ENCODE measurements at regions not wholly inside any gene's neighbourhood (a gene's known extent, or its start where the extent isn't known, plus 50 kb on each side); places are given as distances from the start of the nearest gene placed in this dataset.

GRCh38 chr14:94685681-94686485, 73.7 kb downstream of the SERPINA3 start:
- Histone ChIP-seq H3K36me3 (ENCODE audit: control insufficient read depth, insufficient read depth, low read length) (no peaks in the 10 kb centered on the region), H3K27ac (ENCODE audit: insufficient read depth, low read length, poor library complexity, severe bottlenecking) (no peak overlapping the region), H3K9me3 (ENCODE audit: control insufficient read depth, low read length) (no peaks in the 10 kb centered on the region), H3K27me3 (replicated peaks; ENCODE audit: control insufficient read depth, insufficient read depth, low read length, poor library complexity, severe bottlenecking) (peaks cover 9% of the 10 kb centered on the region), H3K4me1 (ENCODE audit: control insufficient read depth, insufficient read depth, low read length, poor library complexity, severe bottlenecking) (peaks cover 6% of the 10 kb centered on the region), H3K4me3 (ENCODE audit: insufficient read depth, low read depth, low read length, poor library complexity, severe bottlenecking) (no peak overlapping the region)
- DNase-seq: no peak

- Histone ChIP-seq H3K9me3 (ENCODE audit: control insufficient read depth, low read length) (no peaks in the 10 kb centered on the region), H3K27me3 (replicated peaks; ENCODE audit: control insufficient read depth, insufficient read depth, low read length, poor library complexity, severe bottlenecking) (peaks cover 9% of the 10 kb centered on the region), H3K27ac (ENCODE audit: insufficient read depth, low read length, poor library complexity, severe bottlenecking) (no peak overlapping the region), H3K4me1 (ENCODE audit: control insufficient read depth, insufficient read depth, low read length, poor library complexity, severe bottlenecking) (peaks cover 6% of the 10 kb centered on the region), H3K36me3 (ENCODE audit: control insufficient read depth, insufficient read depth, low read length) (no peaks in the 10 kb centered on the region), H3K4me3 (ENCODE audit: insufficient read depth, low read depth, low read length, poor library complexity, severe bottlenecking) (no peak overlapping the region)
- DNase-seq: no peak
Observed at GRCh38 chr14:94685166-94685581, 73.0 kb downstream of the SERPINA3 start.

- Histone ChIP-seq H3K4me1 (ENCODE audit: control insufficient read depth, insufficient read depth, low read length, poor library complexity, severe bottlenecking) (no peaks in the 10 kb centered on the region), H3K27me3 (replicated peaks; ENCODE audit: control insufficient read depth, insufficient read depth, low read length, poor library complexity, severe bottlenecking) (no peaks in the 10 kb centered on the region), H3K36me3 (ENCODE audit: control insufficient read depth, insufficient read depth, low read length) (no peaks in the 10 kb centered on the region), H3K4me3 (ENCODE audit: insufficient read depth, low read depth, low read length, poor library complexity, severe bottlenecking) (no peak overlapping the region), H3K27ac (ENCODE audit: insufficient read depth, low read length, poor library complexity, severe bottlenecking) (no peak overlapping the region), H3K9me3 (ENCODE audit: control insufficient read depth, low read length) (no peaks in the 10 kb centered on the region)
- DNase-seq: no peak
Observed at GRCh38 chr14:94682736-94683135, 70.5 kb downstream of the SERPINA3 start.

GRCh38 chr14:94682061-94682516, 69.9 kb downstream of the SERPINA3 start:
- Histone ChIP-seq H3K9me3 (ENCODE audit: control insufficient read depth, low read length) (no peaks in the 10 kb centered on the region), H3K27me3 (replicated peaks; ENCODE audit: control insufficient read depth, insufficient read depth, low read length, poor library complexity, severe bottlenecking) (peaks cover 3% of the 10 kb centered on the region), H3K27ac (ENCODE audit: insufficient read depth, low read length, poor library complexity, severe bottlenecking) (no peak overlapping the region), H3K36me3 (ENCODE audit: control insufficient read depth, insufficient read depth, low read length) (no peaks in the 10 kb centered on the region), H3K4me3 (ENCODE audit: insufficient read depth, low read depth, low read length, poor library complexity, severe bottlenecking) (no peak overlapping the region), H3K4me1 (ENCODE audit: control insufficient read depth, insufficient read depth, low read length, poor library complexity, severe bottlenecking) (no peaks in the 10 kb centered on the region)
- DNase-seq: no peak

GRCh38 chr14:94681300-94682060, 69.3 kb downstream of the SERPINA3 start:
- no peaks in the 10 kb centered on the region for H3K36me3 ChIP-seq (ENCODE audit: control insufficient read depth, insufficient read depth, low read length)
- no peak overlapping the region for H3K27ac ChIP-seq (ENCODE audit: insufficient read depth, low read length, poor library complexity, severe bottlenecking)
- H3K4me3 ChIP-seq (ENCODE audit: insufficient read depth, low read depth, low read length, poor library complexity, severe bottlenecking): no peak overlapping the region
- peaks cover 3% of the 10 kb centered on the region for H3K27me3 ChIP-seq (replicated peaks; ENCODE audit: control insufficient read depth, insufficient read depth, low read length, poor library complexity, severe bottlenecking)
- DNase-seq: no peak
- no peaks in the 10 kb centered on the region for H3K4me1 ChIP-seq (ENCODE audit: control insufficient read depth, insufficient read depth, low read length, poor library complexity, severe bottlenecking)
- no peaks in the 10 kb centered on the region for H3K9me3 ChIP-seq (ENCODE audit: control insufficient read depth, low read length)

- Histone ChIP-seq H3K27ac (ENCODE audit: insufficient read depth, low read length, poor library complexity, severe bottlenecking) (no peak overlapping the region), H3K36me3 (ENCODE audit: control insufficient read depth, insufficient read depth, low read length) (no peaks in the 10 kb centered on the region), H3K4me1 (ENCODE audit: control insufficient read depth, insufficient read depth, low read length, poor library complexity, severe bottlenecking) (no peaks in the 10 kb centered on the region)
Observed at GRCh38 chr14:94680862-94681288, 68.7 kb downstream of the SERPINA3 start.

GRCh38 chr14:94679937-94680861, 68.0 kb downstream of the SERPINA3 start:
- H3K4me1 ChIP-seq (ENCODE audit: control insufficient read depth, insufficient read depth, low read length, poor library complexity, severe bottlenecking): no peaks in the 10 kb centered on the region
- no peak for DNase-seq
- H3K27me3 ChIP-seq (replicated peaks; ENCODE audit: control insufficient read depth, insufficient read depth, low read length, poor library complexity, severe bottlenecking): peaks cover 3% of the 10 kb centered on the region
- H3K9me3 ChIP-seq (ENCODE audit: control insufficient read depth, low read length): no peaks in the 10 kb centered on the region
- H3K4me3 ChIP-seq (ENCODE audit: insufficient read depth, low read depth, low read length, poor library complexity, severe bottlenecking): no peak overlapping the region
- no peak overlapping the region for H3K27ac ChIP-seq (ENCODE audit: insufficient read depth, low read length, poor library complexity, severe bottlenecking)
- no peaks in the 10 kb centered on the region for H3K36me3 ChIP-seq (ENCODE audit: control insufficient read depth, insufficient read depth, low read length)

More at GRCh38 chr14:94680862-94681288, 68.7 kb downstream of the SERPINA3 start:
- no peak for DNase-seq
- peaks cover 3% of the 10 kb centered on the region for H3K27me3 ChIP-seq (replicated peaks; ENCODE audit: control insufficient read depth, insufficient read depth, low read length, poor library complexity, severe bottlenecking)
- H3K4me3 ChIP-seq (ENCODE audit: insufficient read depth, low read depth, low read length, poor library complexity, severe bottlenecking): no peak overlapping the region
- H3K9me3 ChIP-seq (ENCODE audit: control insufficient read depth, low read length): no peaks in the 10 kb centered on the region

- Histone ChIP-seq H3K27ac (ENCODE audit: insufficient read depth, low read length, poor library complexity, severe bottlenecking) (no peak overlapping the region), H3K9me3 (ENCODE audit: control insufficient read depth, low read length) (no peaks in the 10 kb centered on the region), H3K27me3 (replicated peaks; ENCODE audit: control insufficient read depth, insufficient read depth, low read length, poor library complexity, severe bottlenecking) (peaks cover 3% of the 10 kb centered on the region), H3K4me3 (ENCODE audit: insufficient read depth, low read depth, low read length, poor library complexity, severe bottlenecking) (no peak overlapping the region), H3K4me1 (ENCODE audit: control insufficient read depth, insufficient read depth, low read length, poor library complexity, severe bottlenecking) (no peaks in the 10 kb centered on the region), H3K36me3 (ENCODE audit: control insufficient read depth, insufficient read depth, low read length) (no peaks in the 10 kb centered on the region)
- DNase-seq: no peak
Observed at GRCh38 chr14:94679106-94679810, 67.1 kb downstream of the SERPINA3 start.

- no peaks in the 10 kb centered on the region for H3K4me1 ChIP-seq (ENCODE audit: control insufficient read depth, insufficient read depth, low read length, poor library complexity, severe bottlenecking)
- no peaks in the 10 kb centered on the region for H3K9me3 ChIP-seq (ENCODE audit: control insufficient read depth, low read length)
- H3K4me3 ChIP-seq (ENCODE audit: insufficient read depth, low read depth, low read length, poor library complexity, severe bottlenecking): no peak overlapping the region
- H3K27ac ChIP-seq (ENCODE audit: insufficient read depth, low read length, poor library complexity, severe bottlenecking): no peak overlapping the region
- peaks cover 3% of the 10 kb centered on the region for H3K27me3 ChIP-seq (replicated peaks; ENCODE audit: control insufficient read depth, insufficient read depth, low read length, poor library complexity, severe bottlenecking)
- no peaks in the 10 kb centered on the region for H3K36me3 ChIP-seq (ENCODE audit: control insufficient read depth, insufficient read depth, low read length)
- no peak for DNase-seq
Observed at GRCh38 chr14:94677747-94678146, 65.6 kb downstream of the SERPINA3 start.

Measured in effector memory CD4-positive, alpha-beta T cell (primary cell).